ENCODE measurements at regions not wholly inside any gene's neighbourhood (a gene's known extent, or its start where the extent isn't known, plus 50 kb on each side); places are given as distances from the start of the nearest gene placed in this dataset.

GRCh38 chr2:196249860-196250259, 78.5 kb upstream of the STK17B start:
- DNase-seq, result no peak

GRCh38 chr2:196251132-196251531, 79.8 kb upstream of the STK17B start:
- no peak for DNase-seq

GRCh38 chr2:196252408-196253115, 81.2 kb upstream of the STK17B start:
- no peak for DNase-seq

GRCh38 chr2:196253116-196253480, 81.7 kb upstream of the STK17B start:
- no peak for DNase-seq

- DNase-seq, result no peak
Measured at GRCh38 chr2:196256585-196256984, 85.2 kb upstream of the STK17B start.

GRCh38 chr2:196257086-196257485, 85.7 kb upstream of the STK17B start:
- no peak for DNase-seq

GRCh38 chr2:196258407-196258806, 87.0 kb upstream of the STK17B start:
- DNase-seq, result no peak

GRCh38 chr2:196259507-196260481, 88.4 kb upstream of the STK17B start:
- peak; percentile 22 for DNase-seq

- no peak for DNase-seq
Measured at GRCh38 chr2:196260546-196260945, 89.2 kb upstream of the STK17B start.

GRCh38 chr2:196262606-196263005, 91.2 kb upstream of the STK17B start:
- DNase-seq, result no peak

GRCh38 chr2:196263181-196263747, 91.9 kb upstream of the STK17B start:
- peak; percentile 26 for DNase-seq

- DNase-seq, result no peak
Measured at GRCh38 chr2:196266351-196266750, 95.0 kb upstream of the STK17B start.

GRCh38 chr2:196266855-196267254, 95.5 kb upstream of the STK17B start:
- no peak for DNase-seq

GRCh38 chr2:196268025-196268424, 96.6 kb upstream of the STK17B start:
- DNase-seq, result no peak

GRCh38 chr2:196268538-196269338, 97.4 kb upstream of the STK17B start:
- no peak for DNase-seq

GRCh38 chr2:196271795-196272194, 100.4 kb upstream of the STK17B start:
- DNase-seq, result no peak

- DNase-seq, result no peak
Measured at GRCh38 chr2:196274387-196274809, 103.0 kb upstream of the STK17B start.

GRCh38 chr2:196275646-196276352, 104.4 kb upstream of the STK17B start:
- no peak for DNase-seq

- DNase-seq, result no peak
Measured at GRCh38 chr2:196276421-196276820, 105.0 kb upstream of the STK17B start.

GRCh38 chr2:196277002-196277401, 105.6 kb upstream of the STK17B start:
- DNase-seq, result no peak

GRCh38 chr2:196278491-196278911, 107.1 kb upstream of the STK17B start:
- peak; percentile 43 for DNase-seq

- no peak for DNase-seq
Measured at GRCh38 chr2:196279541-196279940, 108.2 kb upstream of the STK17B start.

Measured in activated CD8-positive, alpha-beta memory T cell treated with anti-CD3 and anti-CD28 coated beads, Interleukin-2, amount 50 U/mL, for 4 hours (primary cell).